ENCODE measurements at regions not wholly inside any gene's neighbourhood (a gene's known extent, or its start where the extent isn't known, plus 50 kb on each side); places are given as distances from the start of the nearest gene placed in this dataset.
A peak's percentile ranks its signal among the peaks of the same experiment; 100 is the strongest.

DNA sequence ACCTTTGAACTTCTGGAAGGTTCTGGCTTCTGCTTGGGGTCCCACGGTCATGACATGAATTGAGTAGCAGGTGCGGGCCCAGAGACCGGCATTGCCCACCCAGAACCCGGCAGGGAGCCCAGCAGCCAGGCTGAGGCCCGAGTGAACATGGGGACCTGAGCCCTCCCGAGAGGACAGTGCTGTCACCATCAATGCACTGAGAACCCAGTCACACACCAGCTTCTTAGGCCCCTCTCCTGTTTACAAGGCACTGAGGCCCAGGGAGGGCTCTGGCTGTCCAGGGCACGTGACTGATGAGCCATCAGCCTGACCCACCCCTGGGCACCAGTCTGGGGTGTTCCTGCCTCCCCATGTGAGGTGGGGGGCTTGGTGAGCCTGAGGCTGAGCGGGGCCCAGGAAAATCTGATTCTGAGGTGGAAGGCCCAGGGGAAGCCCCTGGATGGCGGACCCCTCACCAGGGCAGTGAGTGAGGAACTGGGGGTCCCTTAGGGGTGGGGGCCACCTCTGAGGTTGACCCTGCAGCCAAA lies 60.3 kb upstream of the RNU6ATAC start:
- no peak overlapping the region for H3K27ac ChIP-seq
- no peaks in the 10 kb centered on the region for H3K36me3 ChIP-seq
- intact Hi-C loops (cut with DNase I) = no loop called here
- peak in 1 of 2 donors; percentile 49 for DNase-seq (ENCODE audit: low spot score in 2 of 2)
- TF ChIP-seq, protein P1, sequence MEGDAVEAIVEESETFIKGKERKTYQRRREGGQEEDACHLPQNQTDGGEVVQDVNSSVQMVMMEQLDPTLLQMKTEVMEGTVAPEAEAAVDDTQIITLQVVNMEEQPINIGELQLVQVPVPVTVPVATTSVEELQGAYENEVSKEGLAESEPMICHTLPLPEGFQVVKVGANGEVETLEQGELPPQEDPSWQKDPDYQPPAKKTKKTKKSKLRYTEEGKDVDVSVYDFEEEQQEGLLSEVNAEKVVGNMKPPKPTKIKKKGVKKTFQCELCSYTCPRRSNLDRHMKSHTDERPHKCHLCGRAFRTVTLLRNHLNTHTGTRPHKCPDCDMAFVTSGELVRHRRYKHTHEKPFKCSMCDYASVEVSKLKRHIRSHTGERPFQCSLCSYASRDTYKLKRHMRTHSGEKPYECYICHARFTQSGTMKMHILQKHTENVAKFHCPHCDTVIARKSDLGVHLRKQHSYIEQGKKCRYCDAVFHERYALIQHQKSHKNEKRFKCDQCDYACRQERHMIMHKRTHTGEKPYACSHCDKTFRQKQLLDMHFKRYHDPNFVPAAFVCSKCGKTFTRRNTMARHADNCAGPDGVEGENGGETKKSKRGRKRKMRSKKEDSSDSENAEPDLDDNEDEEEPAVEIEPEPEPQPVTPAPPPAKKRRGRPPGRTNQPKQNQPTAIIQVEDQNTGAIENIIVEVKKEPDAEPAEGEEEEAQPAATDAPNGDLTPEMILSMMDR (IDR thresholded peaks at IDR 0.05) = no peak
- no peaks in the 10 kb centered on the region for H3K9me3 ChIP-seq
- no peaks in the 10 kb centered on the region for H3K4me1 ChIP-seq
- no peaks in the 10 kb centered on the region for H3K27me3 ChIP-seq
- no peak overlapping the region for H3K4me3 ChIP-seq

DNA sequence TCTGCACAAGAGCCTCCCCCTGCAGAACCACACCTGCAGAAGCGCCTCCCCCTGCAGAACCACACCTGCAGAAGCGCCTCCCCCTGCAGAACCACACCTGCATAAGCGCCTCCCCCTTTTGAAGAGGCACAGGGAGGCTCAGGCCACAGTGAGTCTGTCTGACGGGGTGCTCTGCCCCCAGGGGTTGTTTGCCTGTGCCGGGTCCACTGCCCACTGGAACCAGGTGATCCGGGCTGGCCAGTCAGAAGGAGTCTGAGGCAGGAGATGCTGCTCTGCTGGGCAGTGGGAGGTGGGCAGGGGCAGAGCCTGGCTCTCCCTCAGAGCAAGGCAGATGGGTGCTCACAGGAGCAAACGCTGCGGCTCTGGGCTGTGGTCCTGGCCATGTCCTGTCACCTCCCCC lies 60.8 kb upstream of the RNU6ATAC start:
- H3K27ac ChIP-seq = no peak overlapping the region
- H3K27me3 ChIP-seq = no peaks in the 10 kb centered on the region
- no peaks in the 10 kb centered on the region for H3K9me3 ChIP-seq
- no peak for DNase-seq (ENCODE audit: low spot score in 2 of 2)
- no peak overlapping the region for H3K4me3 ChIP-seq
- intact Hi-C loops (cut with DNase I) = no loop called here
- H3K4me1 ChIP-seq = no peaks in the 10 kb centered on the region
- H3K36me3 ChIP-seq = no peaks in the 10 kb centered on the region
- TF ChIP-seq, protein P1 (IDR thresholded peaks at IDR 0.05) = no peak

DNA sequence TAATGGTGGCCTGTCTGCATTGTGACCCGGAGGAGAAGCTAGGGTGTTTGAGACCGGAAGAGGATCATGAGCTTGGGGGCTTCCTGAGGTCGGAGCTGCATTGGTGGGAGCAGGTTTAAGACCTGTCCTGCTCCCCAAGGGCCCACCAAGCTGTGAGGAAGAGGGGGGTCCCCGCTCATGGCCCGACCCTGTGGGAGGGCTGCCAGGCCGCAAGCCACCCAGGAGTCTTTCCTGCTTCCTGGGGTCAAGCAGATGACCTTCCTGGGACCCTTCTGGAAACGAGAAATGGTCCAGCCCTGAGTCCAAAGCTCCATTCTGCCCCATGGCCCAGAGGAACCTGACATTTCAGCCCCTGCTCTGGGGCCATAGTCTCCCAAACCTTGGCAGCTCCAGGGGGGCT lies 61.5 kb upstream of the RNU6ATAC start:
- Histone ChIP-seq H3K27ac (no peak overlapping the region), H3K9me3 (no peaks in the 10 kb centered on the region), H3K4me1 (peaks cover 0 to 4% of the 10 kb centered on the region in 2 donors), H3K4me3 (no peak overlapping the region), H3K27me3 (no peaks in the 10 kb centered on the region), H3K36me3 (no peaks in the 10 kb centered on the region)
- TF ChIP-seq, protein P1 (IDR thresholded peaks at IDR 0.05) = no peak
- intact Hi-C loops (cut with DNase I) = no loop called here
- DNase-seq (ENCODE audit: low spot score in 2 of 2) = no peak

DNA sequence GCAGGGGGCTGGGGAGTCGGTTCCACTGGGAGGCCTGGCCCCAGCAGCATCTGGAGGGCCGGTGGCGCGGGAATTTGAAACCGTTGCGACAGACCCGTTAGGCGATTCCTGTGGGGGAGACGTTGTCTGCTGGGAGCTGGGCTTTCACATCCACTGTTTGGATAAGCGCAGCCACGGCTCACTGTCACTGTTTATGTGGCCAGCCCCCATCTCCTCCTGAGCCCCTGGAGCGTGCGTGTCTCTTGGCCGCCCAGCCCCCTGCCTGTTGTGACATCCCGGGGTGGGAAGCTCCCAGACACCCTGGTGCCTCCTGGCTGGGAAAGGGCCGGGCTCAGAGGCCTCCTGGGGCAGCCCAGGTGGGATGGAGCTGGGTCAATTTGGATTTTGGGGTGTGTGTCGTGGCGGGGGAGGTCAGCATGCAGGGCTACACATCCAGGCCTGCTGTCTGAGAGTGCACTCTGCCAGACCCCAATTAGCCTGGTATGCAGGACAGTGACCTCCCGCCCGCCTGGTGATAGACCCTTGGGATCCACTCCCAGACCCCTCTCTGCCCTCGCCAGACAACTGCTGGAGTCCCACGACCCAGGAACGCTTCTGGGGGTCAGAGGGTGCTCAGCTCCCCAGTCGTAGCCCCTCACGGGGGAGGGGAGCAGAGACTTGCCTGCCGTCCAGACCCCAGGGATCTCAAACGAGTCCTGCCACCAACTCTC lies 62.0 kb upstream of the RNU6ATAC start:
- DNase-seq (ENCODE audit: low spot score in 2 of 2) = no peak
- Histone ChIP-seq H3K27ac (no peak overlapping the region), H3K36me3 (no peaks in the 10 kb centered on the region)

DNA sequence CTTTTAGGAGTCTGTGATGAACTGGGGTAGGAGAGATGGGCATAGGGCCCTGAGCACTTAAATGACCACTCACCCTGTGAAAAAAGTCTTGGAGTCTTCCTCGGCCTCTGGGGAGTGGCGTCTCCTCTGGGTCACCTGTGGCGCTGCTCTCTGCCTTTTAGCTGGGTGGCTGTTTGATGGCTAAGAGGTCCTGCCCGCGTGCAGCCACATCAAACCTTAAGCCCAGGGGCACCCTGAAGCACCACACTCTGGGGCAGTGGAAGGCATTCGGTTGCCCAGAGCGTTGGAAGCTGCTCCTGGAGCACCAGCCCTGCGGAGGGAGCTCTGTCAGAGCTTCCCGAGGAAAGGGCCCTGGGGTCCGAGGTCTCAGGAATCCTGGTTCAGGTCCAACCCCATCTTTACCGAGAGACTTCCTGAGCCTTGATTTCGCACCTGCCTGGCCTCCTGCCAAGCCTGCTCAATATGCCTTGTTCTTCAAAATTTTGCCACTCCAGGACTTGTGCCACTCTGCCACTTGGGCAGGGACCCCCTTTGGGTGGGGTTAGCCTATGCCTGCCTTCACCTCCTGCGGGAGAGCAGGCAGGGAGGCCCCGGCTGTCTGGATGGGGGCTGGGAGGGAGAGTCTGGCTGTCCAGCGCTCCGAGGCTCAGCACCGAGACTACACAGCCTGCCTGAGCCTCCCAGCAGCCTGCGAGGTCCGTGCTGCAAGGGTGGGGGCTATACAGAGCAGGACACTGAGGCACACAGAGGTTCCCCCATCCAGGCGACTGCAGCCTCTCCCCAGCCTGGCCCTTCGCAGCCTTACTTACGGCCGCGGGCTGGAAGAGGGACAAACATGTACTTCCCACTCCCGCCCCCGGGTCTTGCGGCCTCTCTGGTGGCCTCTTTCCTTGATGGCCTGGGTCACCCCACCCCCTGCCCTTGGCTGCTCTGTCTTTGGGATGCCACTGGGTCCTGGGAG lies 63.4 kb upstream of the RNU6ATAC start:
- H3K4me3 ChIP-seq = no peak overlapping the region
- H3K9me3 ChIP-seq = no peaks in the 10 kb centered on the region
- no peak for DNase-seq (ENCODE audit: low spot score in 2 of 2)
- H3K4me1 ChIP-seq = peaks cover 5 to 13% of the 10 kb centered on the region in 2 donors
- no peaks in the 10 kb centered on the region for H3K36me3 ChIP-seq
- no peaks in the 10 kb centered on the region for H3K27me3 ChIP-seq
- intact Hi-C loops (cut with DNase I) = no loop called here
- no peak overlapping the region for H3K27ac ChIP-seq
- TF ChIP-seq, protein P1 (IDR thresholded peaks at IDR 0.05) = no peak

More for the DNA sequence above, 62.0 kb upstream of the RNU6ATAC start:
- no peaks in the 10 kb centered on the region for H3K9me3 ChIP-seq
- H3K4me3 ChIP-seq = no peak overlapping the region
- H3K4me1 ChIP-seq = peaks cover 5 to 9% of the 10 kb centered on the region in 2 donors
- intact Hi-C loops (cut with DNase I) = no loop called here
- TF ChIP-seq, protein P1 (IDR thresholded peaks at IDR 0.05) = no peak
- H3K27me3 ChIP-seq = no peaks in the 10 kb centered on the region
